Omental fat pad (tissue), 3 donors: ENCODE measurements at regions not wholly inside any gene's neighbourhood (a gene's known extent, or its start where the extent isn't known, plus 50 kb on each side); places are given as distances from the start of the nearest gene placed in this dataset.

Experiments
- ATAC-seq: fragments of 150-250 bp; one replicate; pipeline ENCODE4 v1.9.1; 2016; ENCODE audit warnings: mild to moderate bottlenecking, moderate library complexity; ENCODE audit not compliant: low FRiP score
- DNase-seq: peaks from one replicate; pipeline ENCODE4 v3.0.0-alpha.2; 2019; ENCODE audit warnings: low spot score
- CTCF ChIP-seq, 3 donors: fragments of 450-650 bp; IDR thresholded peaks; one replicate each; pipeline ENCODE4 v1.5.1; 2016 to 2017; ENCODE audit warnings: antibody characterized with exemption in 3 of 3, mild to moderate bottlenecking in 3 of 3, moderate library complexity in 2 of 3

DNA sequence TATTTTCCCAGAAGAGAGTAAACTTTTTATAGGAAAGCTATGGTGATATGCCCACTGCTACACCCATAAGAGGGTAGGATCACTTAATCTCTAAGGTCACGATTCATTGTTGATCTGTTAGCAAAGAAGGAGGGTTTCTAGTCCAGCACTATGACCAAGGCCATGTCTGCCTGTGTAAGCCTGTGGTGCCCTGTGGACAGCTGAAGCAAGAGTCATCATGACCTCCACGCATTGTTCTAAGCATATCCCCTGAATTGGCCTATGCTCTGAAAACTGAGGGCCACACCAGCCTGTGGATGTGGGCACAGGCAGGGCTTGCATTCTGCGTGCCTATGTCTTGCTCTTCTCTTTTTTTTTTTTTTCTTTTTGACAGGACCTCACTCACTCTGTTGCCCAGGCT is 89.8 kb upstream of the SMIM21 start:
- ATAC-seq (no peak), DNase-seq (no peak)
- no peak for TF ChIP-seq CTCF (IDR thresholded peaks at IDR 0.05)

GRCh38 chr18:75507636-75508035 is 80.1 kb upstream of the SMIM21 start:
- no peak for TF ChIP-seq CTCF (IDR thresholded peaks at IDR 0.05)
- no peak for DNase-seq
- ATAC-seq: no peak

GRCh38 chr18:75506913-75507312 is 79.4 kb upstream of the SMIM21 start:
- no peak for TF ChIP-seq CTCF (IDR thresholded peaks at IDR 0.05)
- ATAC-seq (no peak), DNase-seq (no peak)

GRCh38 chr18:75504469-75504868 is 77.0 kb upstream of the SMIM21 start:
- no peak for TF ChIP-seq CTCF (IDR thresholded peaks at IDR 0.05)
- no peak for DNase-seq
- ATAC-seq: no peak

DNA sequence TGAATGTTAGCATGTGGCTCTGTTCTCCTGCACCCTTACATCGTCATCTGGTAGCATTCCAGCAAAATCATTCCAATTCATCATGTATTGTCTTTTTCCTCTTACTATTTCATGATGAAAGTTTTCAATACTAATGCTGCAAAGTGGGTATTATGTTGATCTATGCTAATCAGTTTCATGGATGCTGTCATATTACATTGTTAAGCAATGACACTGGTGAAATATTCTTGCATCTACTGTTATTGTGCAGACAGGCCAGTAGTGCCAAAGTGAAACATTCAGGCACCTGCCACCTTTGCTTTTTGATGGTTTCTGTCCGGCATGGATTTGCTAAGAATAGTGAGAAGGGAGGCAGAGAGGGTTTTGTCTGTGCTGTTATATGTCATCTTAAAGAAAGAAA is 76.1 kb upstream of the SMIM21 start:
- DNase-seq (no peak), ATAC-seq (no peak)
- no peak for TF ChIP-seq CTCF (IDR thresholded peaks at IDR 0.05)

DNA sequence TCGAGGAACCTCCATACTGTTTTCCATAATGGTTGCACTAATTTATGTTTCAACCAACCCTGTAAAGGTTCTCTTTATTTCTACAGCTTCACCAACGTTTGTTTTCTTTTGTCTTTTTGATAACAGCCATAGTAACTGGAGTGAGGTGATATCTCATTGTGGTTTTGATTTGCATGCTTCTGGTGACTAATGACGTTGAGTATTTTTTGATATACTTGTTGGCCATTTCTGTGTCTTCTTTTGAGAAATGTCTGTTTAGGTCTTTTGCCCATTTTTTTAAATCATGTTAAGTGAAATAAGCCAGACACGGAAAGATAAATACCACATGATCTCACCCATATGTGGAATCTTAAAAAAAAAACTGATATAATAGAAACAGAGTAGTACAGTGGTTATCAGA is 74.8 kb upstream of the SMIM21 start:
- no peak for TF ChIP-seq CTCF (IDR thresholded peaks at IDR 0.05)
- no peak for ATAC-seq
- no peak for DNase-seq

- TF ChIP-seq CTCF (IDR thresholded peaks at IDR 0.05): no peak
- ATAC-seq: no peak
These were observed 73.0 kb upstream of the SMIM21 start for GRCh38 chr18:75500545-75500944.

More at GRCh38 chr18:75500545-75500944, 73.0 kb upstream of the SMIM21 start:
- DNase-seq: no peak
